ENCODE measurements at regions not wholly inside any gene's neighbourhood (a gene's known extent, or its start where the extent isn't known, plus 50 kb on each side); places are given as distances from the start of the nearest gene placed in this dataset.

DNA sequence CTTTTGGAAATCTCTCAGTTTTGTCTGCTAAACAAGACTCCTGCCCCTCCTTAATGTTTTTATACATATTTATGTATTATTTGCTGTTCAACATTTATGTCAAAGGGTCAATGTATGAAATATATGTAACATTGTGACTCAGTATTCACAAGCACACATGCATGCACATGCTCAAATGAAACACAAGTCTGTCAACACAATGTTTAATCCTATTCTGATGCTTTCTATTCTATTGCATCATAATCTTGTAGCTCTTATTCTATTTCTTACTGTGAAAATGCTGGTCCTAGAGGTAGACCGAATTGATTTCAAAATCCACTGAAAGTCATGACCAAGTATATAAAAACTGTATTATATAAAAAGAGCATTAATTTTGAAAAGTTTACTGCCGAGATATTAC lies 1463.3 kb downstream of the C4orf33 start:
- TF ChIP-seq, protein P1, sequence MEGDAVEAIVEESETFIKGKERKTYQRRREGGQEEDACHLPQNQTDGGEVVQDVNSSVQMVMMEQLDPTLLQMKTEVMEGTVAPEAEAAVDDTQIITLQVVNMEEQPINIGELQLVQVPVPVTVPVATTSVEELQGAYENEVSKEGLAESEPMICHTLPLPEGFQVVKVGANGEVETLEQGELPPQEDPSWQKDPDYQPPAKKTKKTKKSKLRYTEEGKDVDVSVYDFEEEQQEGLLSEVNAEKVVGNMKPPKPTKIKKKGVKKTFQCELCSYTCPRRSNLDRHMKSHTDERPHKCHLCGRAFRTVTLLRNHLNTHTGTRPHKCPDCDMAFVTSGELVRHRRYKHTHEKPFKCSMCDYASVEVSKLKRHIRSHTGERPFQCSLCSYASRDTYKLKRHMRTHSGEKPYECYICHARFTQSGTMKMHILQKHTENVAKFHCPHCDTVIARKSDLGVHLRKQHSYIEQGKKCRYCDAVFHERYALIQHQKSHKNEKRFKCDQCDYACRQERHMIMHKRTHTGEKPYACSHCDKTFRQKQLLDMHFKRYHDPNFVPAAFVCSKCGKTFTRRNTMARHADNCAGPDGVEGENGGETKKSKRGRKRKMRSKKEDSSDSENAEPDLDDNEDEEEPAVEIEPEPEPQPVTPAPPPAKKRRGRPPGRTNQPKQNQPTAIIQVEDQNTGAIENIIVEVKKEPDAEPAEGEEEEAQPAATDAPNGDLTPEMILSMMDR (optimal IDR thresholded peaks at IDR 0.05 in 1 of 3, IDR thresholded peaks at IDR 0.05 in 1 of 3, conservative IDR thresholded peaks at IDR 0.05 in 1 of 3; ENCODE audit: extremely low read depth in 1 of 3, insufficient read depth in 2 of 3, low read length in 3 of 3) = no peak
- no peak for TF ChIP-seq EZH2 (IDR thresholded peaks at IDR 0.05; ENCODE audit: low read length)
